SK-N-MC (cell line): ENCODE measurements at regions not wholly inside any gene's neighbourhood (a gene's known extent, or its start where the extent isn't known, plus 50 kb on each side); places are given as distances from the start of the nearest gene placed in this dataset.

Experiments used
- EZH2 ChIP-seq: fragments of 200-600 bp; sonication (generic); IDR thresholded peaks from one replicate; pipeline ENCODE4 v1.6.1; 2017; ENCODE audit warnings: antibody characterized with exemption
- FOXP2 ChIP-seq: optimal IDR thresholded peaks from 2 replicates; pipeline ENCODE3; 2011; ENCODE audit warnings: mild to moderate bottlenecking, moderate library complexity; ENCODE audit not compliant: insufficient read depth; ENCODE audit errors: extremely low read length, control extremely low read depth
- POLR2AphosphoS5 ChIP-seq: IDR thresholded peaks from 2 replicates; pipeline ENCODE4 v1.6.1; 2012; ENCODE audit warnings: mild to moderate bottlenecking, low read depth, low read length, borderline replicate concordance

GRCh38 chr10:10630782-10631181, 386.9 kb upstream of the CELF2 start:
- no peak for TF ChIP-seq EZH2
- TF ChIP-seq POLR2AphosphoS5 = no peak
- TF ChIP-seq FOXP2 = no peak
